ENCODE measurements at regions not wholly inside any gene's neighbourhood (a gene's known extent, or its start where the extent isn't known, plus 50 kb on each side); places are given as distances from the start of the nearest gene placed in this dataset.

DNA sequence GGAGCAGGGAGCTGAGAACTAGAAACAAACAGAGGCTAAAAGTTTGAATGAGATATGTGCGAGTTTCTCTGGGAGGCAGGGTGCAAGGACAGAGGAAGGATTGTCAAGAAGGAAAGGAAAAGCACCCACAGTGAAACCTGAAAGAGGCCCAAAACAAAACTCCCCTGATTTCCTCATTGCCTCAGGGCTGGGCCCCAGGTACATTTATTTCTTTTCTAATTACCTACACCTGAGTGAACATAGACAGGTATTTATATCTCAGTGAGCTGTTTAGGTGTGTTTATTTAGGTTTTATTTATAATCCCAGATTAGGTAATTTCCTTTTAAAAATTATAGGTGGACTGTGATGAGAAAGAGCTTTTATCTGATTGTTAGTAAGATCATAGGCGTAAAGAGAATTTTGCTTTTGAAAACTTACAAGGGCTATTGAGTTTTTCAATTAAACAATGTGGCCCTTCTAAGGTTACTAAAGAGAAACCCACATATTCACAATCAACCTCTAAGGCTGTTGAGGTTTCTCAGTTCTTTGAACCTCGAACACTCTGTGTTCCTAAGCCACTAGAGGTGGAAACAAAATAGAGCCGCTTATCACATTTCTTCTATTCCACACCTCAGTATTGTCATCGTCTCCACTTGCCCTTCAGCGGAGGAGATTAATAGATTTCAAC lies 344.8 kb downstream of the ZNF608 start:
- TF ChIP-seq EZH2phosphoT487 (IDR thresholded peaks at IDR 0.05; ENCODE audit: borderline replicate concordance), result no peak
- no peak for TF ChIP-seq POLR2AphosphoS5 (IDR thresholded peaks at IDR 0.05; ENCODE audit: low read depth, low read length)
- no peak for TF ChIP-seq CEBPB (IDR thresholded peaks at IDR 0.05; ENCODE audit: low read depth)

Data from HCT116 (cell line).